ENCODE measurements at regions not wholly inside any gene's neighbourhood (a gene's known extent, or its start where the extent isn't known, plus 50 kb on each side); places are given as distances from the start of the nearest gene placed in this dataset.
"Not testable (repeated sequence)": the region's sequence is repeated elsewhere in the genome, so short reads cannot be mapped to it uniquely, and the experiment has no call there.

- H3K14ac ChIP-seq (ENCODE audit: low read length), result no peak overlapping the region
- H3K27me3 ChIP-seq (ENCODE audit: control insufficient read depth in 3 of 3, insufficient read depth in 3 of 3, low read depth in 1 of 3, low read length in 3 of 3), result no peaks in the 10 kb centered on the region
- no peak overlapping the region for H3K18ac ChIP-seq (ENCODE audit: low read length)
- no peak overlapping the region for H3K23ac ChIP-seq (ENCODE audit: low read depth, low read length, poor library complexity)
- H2BK5ac ChIP-seq (ENCODE audit: low read length), result no peak overlapping the region
- no peak overlapping the region for H3K9ac ChIP-seq (ENCODE audit: low read depth, low read length, poor library complexity)
- no peak overlapping the region for H3K4ac ChIP-seq (ENCODE audit: low read length)
- H3K4me3 ChIP-seq (ENCODE audit: low read length in 2 of 2), result no peak overlapping the region
- H3K9me3 ChIP-seq (replicated peaks in 1 of 2; ENCODE audit: control insufficient read depth in 2 of 2, insufficient read depth in 1 of 2, low read depth in 1 of 2, low read length in 2 of 2), result peaks cover 0 to 3% of the 10 kb centered on the region in 2 donors
- no peak overlapping the region for H2BK120ac ChIP-seq (ENCODE audit: low read depth, low read length)
- no peak overlapping the region for H2AFZ ChIP-seq (ENCODE audit: low read length)
- H2AK5ac ChIP-seq (ENCODE audit: low read depth, low read length), result no peak overlapping the region
- no peak overlapping the region for H3K4me2 ChIP-seq (ENCODE audit: insufficient read depth, low read length, poor library complexity, severe bottlenecking)
- no peaks in the 10 kb centered on the region for H3K79me1 ChIP-seq (ENCODE audit: low read depth, low read length)
- no peak overlapping the region for H4K91ac ChIP-seq (ENCODE audit: low read depth, low read length, poor library complexity)
- H3K4me1 ChIP-seq (ENCODE audit: control insufficient read depth in 2 of 2, insufficient read depth in 1 of 2, low read depth in 1 of 2, low read length in 2 of 2), result peaks cover 0 to 2% of the 10 kb centered on the region in 2 donors
- no peaks in the 10 kb centered on the region for H3K36me3 ChIP-seq (replicated peaks in 1 of 2; ENCODE audit: control insufficient read depth in 2 of 2, insufficient read depth in 2 of 2, low read length in 2 of 2)
- no peak overlapping the region for H4K8ac ChIP-seq (ENCODE audit: low read depth, low read length)
- no peak overlapping the region for H2BK12ac ChIP-seq (ENCODE audit: low read length)
- DNase-seq (ENCODE audit: low spot score), result no peak
- no peak overlapping the region for H3K27ac ChIP-seq (replicated peaks; ENCODE audit: low read length)
- H2BK15ac ChIP-seq (ENCODE audit: low read length), result no peak overlapping the region
Observed at GRCh38 chr3:106485217-106485616, 616.4 kb upstream of the CBLB start.

- Histone ChIP-seq H3K27me3 (ENCODE audit: control insufficient read depth in 3 of 3, insufficient read depth in 3 of 3, low read depth in 1 of 3, low read length in 3 of 3) (no peaks in the 10 kb centered on the region), H3K14ac (ENCODE audit: low read length) (no peak overlapping the region), H4K91ac (ENCODE audit: low read depth, low read length, poor library complexity) (no peak overlapping the region), H3K9ac (ENCODE audit: low read depth, low read length, poor library complexity) (no peak overlapping the region), H3K4me1 (ENCODE audit: control insufficient read depth in 2 of 2, insufficient read depth in 1 of 2, low read depth in 1 of 2, low read length in 2 of 2) (peaks cover 0 to 2% of the 10 kb centered on the region in 2 donors), H2BK5ac (ENCODE audit: low read length) (no peak overlapping the region), H3K4me2 (ENCODE audit: insufficient read depth, low read length, poor library complexity, severe bottlenecking) (no peak overlapping the region), H3K18ac (ENCODE audit: low read length) (no peak overlapping the region), H3K4ac (ENCODE audit: low read length) (no peak overlapping the region), H2AFZ (ENCODE audit: low read length) (no peak overlapping the region), H3K27ac (replicated peaks; ENCODE audit: low read length) (no peak overlapping the region), H2BK12ac (ENCODE audit: low read length) (no peak overlapping the region), H3K36me3 (replicated peaks in 1 of 2; ENCODE audit: control insufficient read depth in 2 of 2, insufficient read depth in 2 of 2, low read length in 2 of 2) (no peaks in the 10 kb centered on the region), H3K4me3 (ENCODE audit: low read length in 2 of 2) (no peak overlapping the region), H4K8ac (ENCODE audit: low read depth, low read length) (no peak overlapping the region), H3K23ac (ENCODE audit: low read depth, low read length, poor library complexity) (no peak overlapping the region), H2AK5ac (ENCODE audit: low read depth, low read length) (no peak overlapping the region), H2BK15ac (ENCODE audit: low read length) (no peak overlapping the region), H3K9me3 (replicated peaks in 1 of 2; ENCODE audit: control insufficient read depth in 2 of 2, insufficient read depth in 1 of 2, low read depth in 1 of 2, low read length in 2 of 2) (no peaks in the 10 kb centered on the region), H2BK120ac (ENCODE audit: low read depth, low read length) (no peak overlapping the region), H3K79me1 (ENCODE audit: low read depth, low read length) (no peaks in the 10 kb centered on the region)
- DNase-seq (ENCODE audit: low spot score), result no peak
- WGBS, 2 donors (ENCODE audit: extremely low coverage in 2 of 2, insufficient read length in 2 of 2, insufficient replicate concordance in 1 of 2), result no CpG with 5 or more reads among the region's 3 CpGs
Observed at GRCh38 chr3:106485802-106486201, 617.0 kb upstream of the CBLB start.

- H3K18ac ChIP-seq (ENCODE audit: low read length); H3K14ac ChIP-seq (ENCODE audit: low read length); H2BK5ac ChIP-seq (ENCODE audit: low read length); DNase-seq (ENCODE audit: low spot score); H3K27me3 ChIP-seq (ENCODE audit: control insufficient read depth in 3 of 3, insufficient read depth in 3 of 3, low read depth in 1 of 3, low read length in 3 of 3); H2AK5ac ChIP-seq (ENCODE audit: low read depth, low read length); H4K91ac ChIP-seq (ENCODE audit: low read depth, low read length, poor library complexity); H3K4me3 ChIP-seq (ENCODE audit: low read length in 2 of 2); H2AFZ ChIP-seq (ENCODE audit: low read length); H3K4ac ChIP-seq (ENCODE audit: low read length); H3K23ac ChIP-seq (ENCODE audit: low read depth, low read length, poor library complexity); H3K4me2 ChIP-seq (ENCODE audit: insufficient read depth, low read length, poor library complexity, severe bottlenecking); H3K9me3 ChIP-seq (replicated peaks in 1 of 2; ENCODE audit: control insufficient read depth in 2 of 2, insufficient read depth in 1 of 2, low read depth in 1 of 2, low read length in 2 of 2); H3K9ac ChIP-seq (ENCODE audit: low read depth, low read length, poor library complexity); H4K8ac ChIP-seq (ENCODE audit: low read depth, low read length); H2BK15ac ChIP-seq (ENCODE audit: low read length); H3K79me1 ChIP-seq (ENCODE audit: low read depth, low read length); H3K4me1 ChIP-seq (ENCODE audit: control insufficient read depth in 2 of 2, insufficient read depth in 1 of 2, low read depth in 1 of 2, low read length in 2 of 2); H2BK120ac ChIP-seq (ENCODE audit: low read depth, low read length); H3K36me3 ChIP-seq (replicated peaks in 1 of 2; ENCODE audit: control insufficient read depth in 2 of 2, insufficient read depth in 2 of 2, low read length in 2 of 2); H2BK12ac ChIP-seq (ENCODE audit: low read length); H3K27ac ChIP-seq (replicated peaks; ENCODE audit: low read length): not testable (repeated sequence)
- WGBS, 2 donors (ENCODE audit: extremely low coverage in 2 of 2, insufficient read length in 2 of 2, insufficient replicate concordance in 1 of 2), result no CpG with 5 or more reads among the region's 19 CpGs
Observed at GRCh38 chr3:106486945-106487639, 618.3 kb upstream of the CBLB start.

GRCh38 chr3:106488331-106488730 is 619.5 kb upstream of the CBLB start:
- Histone ChIP-seq H3K4me1 (ENCODE audit: control insufficient read depth in 2 of 2, insufficient read depth in 1 of 2, low read depth in 1 of 2, low read length in 2 of 2) (peaks cover 0 to 2% of the 10 kb centered on the region in 2 donors), H2BK12ac (ENCODE audit: low read length) (no peak overlapping the region), H3K18ac (ENCODE audit: low read length) (no peak overlapping the region), H2BK5ac (ENCODE audit: low read length) (no peak overlapping the region), H2BK120ac (ENCODE audit: low read depth, low read length) (no peak overlapping the region), H3K9me3 (replicated peaks in 1 of 2; ENCODE audit: control insufficient read depth in 2 of 2, insufficient read depth in 1 of 2, low read depth in 1 of 2, low read length in 2 of 2) (no peaks in the 10 kb centered on the region), H3K4me2 (ENCODE audit: insufficient read depth, low read length, poor library complexity, severe bottlenecking) (no peak overlapping the region), H3K4me3 (ENCODE audit: low read length in 2 of 2) (no peak overlapping the region), H3K27me3 (ENCODE audit: control insufficient read depth in 3 of 3, insufficient read depth in 3 of 3, low read depth in 1 of 3, low read length in 3 of 3) (no peaks in the 10 kb centered on the region), H3K36me3 (replicated peaks in 1 of 2; ENCODE audit: control insufficient read depth in 2 of 2, insufficient read depth in 2 of 2, low read length in 2 of 2) (no peaks in the 10 kb centered on the region), H2BK15ac (ENCODE audit: low read length) (no peak overlapping the region), H4K91ac (ENCODE audit: low read depth, low read length, poor library complexity) (no peak overlapping the region), H3K9ac (ENCODE audit: low read depth, low read length, poor library complexity) (no peak overlapping the region), H2AFZ (ENCODE audit: low read length) (no peak overlapping the region), H2AK5ac (ENCODE audit: low read depth, low read length) (no peak overlapping the region), H3K79me1 (ENCODE audit: low read depth, low read length) (no peaks in the 10 kb centered on the region), H3K23ac (ENCODE audit: low read depth, low read length, poor library complexity) (no peak overlapping the region), H3K14ac (ENCODE audit: low read length) (no peak overlapping the region), H3K4ac (ENCODE audit: low read length) (no peak overlapping the region), H4K8ac (ENCODE audit: low read depth, low read length) (no peak overlapping the region), H3K27ac (replicated peaks; ENCODE audit: low read length) (no peak overlapping the region)
- WGBS, 2 donors (ENCODE audit: extremely low coverage in 2 of 2, insufficient read length in 2 of 2, insufficient replicate concordance in 1 of 2), result no CpG with 5 or more reads among the region's 6 CpGs
- DNase-seq (ENCODE audit: low spot score), result no peak

Measured in neuronal stem cell (in vitro differentiated cells).